ENCODE measurements at regions not wholly inside any gene's neighbourhood (a gene's known extent, or its start where the extent isn't known, plus 50 kb on each side); places are given as distances from the start of the nearest gene placed in this dataset.
"Not testable (repeated sequence)": the region's sequence is repeated elsewhere in the genome, so short reads cannot be mapped to it uniquely, and the experiment has no call there.

DNA sequence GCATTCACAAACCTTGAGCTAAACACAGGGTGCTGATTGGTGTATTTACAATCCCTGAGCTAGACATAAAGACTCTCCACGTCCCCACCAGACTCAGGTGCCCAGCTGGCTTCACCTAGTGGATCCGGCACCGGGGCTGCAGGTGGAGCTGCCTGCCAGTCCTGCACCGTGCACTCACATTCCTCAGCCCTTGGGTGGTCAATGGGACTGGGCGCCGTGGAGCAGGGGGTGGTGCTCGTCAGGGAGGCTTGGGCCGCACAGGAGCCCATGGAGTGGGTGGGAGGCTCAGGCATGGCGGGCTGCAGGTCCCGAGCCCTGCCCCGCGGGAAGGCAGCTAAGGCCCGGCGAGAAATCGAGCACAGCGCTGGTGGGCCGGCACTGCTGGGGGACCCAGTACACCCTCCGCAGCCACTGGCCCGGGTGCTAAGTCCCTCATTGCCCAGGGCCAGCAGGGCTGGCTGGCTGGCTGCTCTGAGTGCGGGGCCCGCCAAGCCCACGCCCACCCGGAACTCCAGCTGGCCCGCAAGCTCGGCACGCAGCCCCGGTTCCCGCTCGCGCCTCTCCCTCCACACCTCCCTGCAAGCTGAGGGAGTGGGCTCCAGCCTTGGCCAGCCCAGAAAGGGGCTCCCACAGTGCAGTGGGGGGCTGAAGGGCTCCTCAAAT is 622.2 kb upstream of the ADGRL2 start:
- TF ChIP-seq, protein P1, sequence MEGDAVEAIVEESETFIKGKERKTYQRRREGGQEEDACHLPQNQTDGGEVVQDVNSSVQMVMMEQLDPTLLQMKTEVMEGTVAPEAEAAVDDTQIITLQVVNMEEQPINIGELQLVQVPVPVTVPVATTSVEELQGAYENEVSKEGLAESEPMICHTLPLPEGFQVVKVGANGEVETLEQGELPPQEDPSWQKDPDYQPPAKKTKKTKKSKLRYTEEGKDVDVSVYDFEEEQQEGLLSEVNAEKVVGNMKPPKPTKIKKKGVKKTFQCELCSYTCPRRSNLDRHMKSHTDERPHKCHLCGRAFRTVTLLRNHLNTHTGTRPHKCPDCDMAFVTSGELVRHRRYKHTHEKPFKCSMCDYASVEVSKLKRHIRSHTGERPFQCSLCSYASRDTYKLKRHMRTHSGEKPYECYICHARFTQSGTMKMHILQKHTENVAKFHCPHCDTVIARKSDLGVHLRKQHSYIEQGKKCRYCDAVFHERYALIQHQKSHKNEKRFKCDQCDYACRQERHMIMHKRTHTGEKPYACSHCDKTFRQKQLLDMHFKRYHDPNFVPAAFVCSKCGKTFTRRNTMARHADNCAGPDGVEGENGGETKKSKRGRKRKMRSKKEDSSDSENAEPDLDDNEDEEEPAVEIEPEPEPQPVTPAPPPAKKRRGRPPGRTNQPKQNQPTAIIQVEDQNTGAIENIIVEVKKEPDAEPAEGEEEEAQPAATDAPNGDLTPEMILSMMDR (IDR thresholded peaks at IDR 0.05): not testable (repeated sequence)
- not testable (repeated sequence) for TF ChIP-seq POLR2A (IDR thresholded peaks at IDR 0.05)

Measured in right lobe of liver (tissue), 4 donors.